ENCODE measurements at regions not wholly inside any gene's neighbourhood (a gene's known extent, or its start where the extent isn't known, plus 50 kb on each side); places are given as distances from the start of the nearest gene placed in this dataset.

DNA sequence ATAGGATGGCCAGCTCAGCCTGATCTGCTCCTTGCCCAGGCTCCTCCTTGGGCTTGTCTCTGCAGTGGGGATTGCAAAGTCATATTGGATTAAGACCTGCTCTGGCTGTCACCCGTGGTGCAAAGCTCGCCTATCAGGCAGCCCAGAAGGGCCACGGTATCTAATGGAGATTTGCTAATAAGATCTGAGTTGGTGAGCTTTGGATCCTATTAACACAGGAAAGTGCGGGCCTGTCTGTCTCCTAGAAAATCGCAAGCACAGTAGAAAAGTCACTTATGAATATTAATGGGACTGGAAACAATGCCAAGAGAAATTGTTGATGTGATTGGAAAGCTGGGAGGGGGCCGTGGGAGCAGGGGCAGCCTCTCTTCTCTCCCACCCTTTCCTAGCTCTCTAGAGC is 72.8 kb downstream of the CHST1 start (continued):
- TF ChIP-seq, protein P1, sequence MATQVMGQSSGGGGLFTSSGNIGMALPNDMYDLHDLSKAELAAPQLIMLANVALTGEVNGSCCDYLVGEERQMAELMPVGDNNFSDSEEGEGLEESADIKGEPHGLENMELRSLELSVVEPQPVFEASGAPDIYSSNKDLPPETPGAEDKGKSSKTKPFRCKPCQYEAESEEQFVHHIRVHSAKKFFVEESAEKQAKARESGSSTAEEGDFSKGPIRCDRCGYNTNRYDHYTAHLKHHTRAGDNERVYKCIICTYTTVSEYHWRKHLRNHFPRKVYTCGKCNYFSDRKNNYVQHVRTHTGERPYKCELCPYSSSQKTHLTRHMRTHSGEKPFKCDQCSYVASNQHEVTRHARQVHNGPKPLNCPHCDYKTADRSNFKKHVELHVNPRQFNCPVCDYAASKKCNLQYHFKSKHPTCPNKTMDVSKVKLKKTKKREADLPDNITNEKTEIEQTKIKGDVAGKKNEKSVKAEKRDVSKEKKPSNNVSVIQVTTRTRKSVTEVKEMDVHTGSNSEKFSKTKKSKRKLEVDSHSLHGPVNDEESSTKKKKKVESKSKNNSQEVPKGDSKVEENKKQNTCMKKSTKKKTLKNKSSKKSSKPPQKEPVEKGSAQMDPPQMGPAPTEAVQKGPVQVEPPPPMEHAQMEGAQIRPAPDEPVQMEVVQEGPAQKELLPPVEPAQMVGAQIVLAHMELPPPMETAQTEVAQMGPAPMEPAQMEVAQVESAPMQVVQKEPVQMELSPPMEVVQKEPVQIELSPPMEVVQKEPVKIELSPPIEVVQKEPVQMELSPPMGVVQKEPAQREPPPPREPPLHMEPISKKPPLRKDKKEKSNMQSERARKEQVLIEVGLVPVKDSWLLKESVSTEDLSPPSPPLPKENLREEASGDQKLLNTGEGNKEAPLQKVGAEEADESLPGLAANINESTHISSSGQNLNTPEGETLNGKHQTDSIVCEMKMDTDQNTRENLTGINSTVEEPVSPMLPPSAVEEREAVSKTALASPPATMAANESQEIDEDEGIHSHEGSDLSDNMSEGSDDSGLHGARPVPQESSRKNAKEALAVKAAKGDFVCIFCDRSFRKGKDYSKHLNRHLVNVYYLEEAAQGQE (IDR thresholded peaks at IDR 0.05; ENCODE audit: borderline replicate concordance in 1 of 2, low read depth in 1 of 2, low read length in 2 of 2), result no peak
- TF ChIP-seq NAIF1 (CRISPR knock-in tag; IDR thresholded peaks at IDR 0.05; ENCODE audit: borderline replicate concordance), result no peak
- no peak for TF ChIP-seq ZNF263 (CRISPR knock-in tag; IDR thresholded peaks at IDR 0.05)
- TF ChIP-seq ZNF225 (CRISPR knock-in tag; IDR thresholded peaks at IDR 0.05), result no peak
- TF ChIP-seq, protein P2, sequence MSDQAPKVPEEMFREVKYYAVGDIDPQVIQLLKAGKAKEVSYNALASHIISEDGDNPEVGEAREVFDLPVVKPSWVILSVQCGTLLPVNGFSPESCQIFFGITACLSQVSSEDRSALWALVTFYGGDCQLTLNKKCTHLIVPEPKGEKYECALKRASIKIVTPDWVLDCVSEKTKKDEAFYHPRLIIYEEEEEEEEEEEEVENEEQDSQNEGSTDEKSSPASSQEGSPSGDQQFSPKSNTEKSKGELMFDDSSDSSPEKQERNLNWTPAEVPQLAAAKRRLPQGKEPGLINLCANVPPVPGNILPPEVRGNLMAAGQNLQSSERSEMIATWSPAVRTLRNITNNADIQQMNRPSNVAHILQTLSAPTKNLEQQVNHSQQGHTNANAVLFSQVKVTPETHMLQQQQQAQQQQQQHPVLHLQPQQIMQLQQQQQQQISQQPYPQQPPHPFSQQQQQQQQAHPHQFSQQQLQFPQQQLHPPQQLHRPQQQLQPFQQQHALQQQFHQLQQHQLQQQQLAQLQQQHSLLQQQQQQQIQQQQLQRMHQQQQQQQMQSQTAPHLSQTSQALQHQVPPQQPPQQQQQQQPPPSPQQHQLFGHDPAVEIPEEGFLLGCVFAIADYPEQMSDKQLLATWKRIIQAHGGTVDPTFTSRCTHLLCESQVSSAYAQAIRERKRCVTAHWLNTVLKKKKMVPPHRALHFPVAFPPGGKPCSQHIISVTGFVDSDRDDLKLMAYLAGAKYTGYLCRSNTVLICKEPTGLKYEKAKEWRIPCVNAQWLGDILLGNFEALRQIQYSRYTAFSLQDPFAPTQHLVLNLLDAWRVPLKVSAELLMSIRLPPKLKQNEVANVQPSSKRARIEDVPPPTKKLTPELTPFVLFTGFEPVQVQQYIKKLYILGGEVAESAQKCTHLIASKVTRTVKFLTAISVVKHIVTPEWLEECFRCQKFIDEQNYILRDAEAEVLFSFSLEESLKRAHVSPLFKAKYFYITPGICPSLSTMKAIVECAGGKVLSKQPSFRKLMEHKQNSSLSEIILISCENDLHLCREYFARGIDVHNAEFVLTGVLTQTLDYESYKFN (CRISPR knock-in tag; conservative IDR thresholded peaks at IDR 0.05), result no peak
- no peak for TF ChIP-seq ZNF383 (CRISPR knock-in tag; IDR thresholded peaks at IDR 0.05; ENCODE audit: borderline replicate concordance)
- TF ChIP-seq HNF4A (CRISPR knock-in tag; IDR thresholded peaks at IDR 0.05), result no peak
- no peak for TF ChIP-seq SP4 (CRISPR knock-in tag; IDR thresholded peaks at IDR 0.05)
- no peak for TF ChIP-seq ZNF572 (CRISPR knock-in tag; IDR thresholded peaks at IDR 0.05)
- no peak for TF ChIP-seq ZSCAN9 (CRISPR knock-in tag; IDR thresholded peaks at IDR 0.05; ENCODE audit: borderline replicate concordance)
- no peak for TF ChIP-seq ZFP62 (CRISPR knock-in tag; IDR thresholded peaks at IDR 0.05)
